ENCODE measurements at regions not wholly inside any gene's neighbourhood (a gene's known extent, or its start where the extent isn't known, plus 50 kb on each side); places are given as distances from the start of the nearest gene placed in this dataset.

DNA sequence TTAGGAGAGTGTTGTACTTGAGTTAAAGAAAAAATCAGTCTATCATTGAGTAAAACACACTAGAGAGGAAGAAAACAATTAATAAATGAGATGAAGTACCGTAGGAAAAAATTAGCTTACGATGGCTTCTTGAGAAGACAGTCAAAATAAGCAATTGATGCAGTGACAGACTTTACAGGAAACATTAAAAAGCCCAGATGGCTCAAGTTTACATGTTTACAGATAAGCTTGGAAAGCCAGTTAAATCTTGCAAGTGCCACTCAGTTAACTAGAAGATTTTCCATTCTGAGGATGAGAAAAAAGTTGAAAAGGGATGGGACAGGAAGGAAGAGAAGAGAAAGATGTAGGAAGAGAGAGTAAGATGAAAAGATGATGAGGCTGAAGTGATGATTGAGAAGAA, 288.8 kb upstream of the FERMT1 start:
- H3K9me1 ChIP-seq (ENCODE audit: control insufficient read depth, extremely low read depth, insufficient read depth, low read length), result no peaks in the 10 kb centered on the region
- H3K27me3 ChIP-seq (ENCODE audit: control insufficient read depth, extremely low read depth, insufficient read depth, low read length), result no peaks in the 10 kb centered on the region
- H3K4me2 ChIP-seq (ENCODE audit: control insufficient read depth, extremely low read depth, insufficient read depth, low read depth, low read length), result no peak overlapping the region
- no peaks in the 10 kb centered on the region for H3K36me3 ChIP-seq (ENCODE audit: control insufficient read depth in 2 of 2, extremely low read depth in 1 of 2, insufficient read depth in 2 of 2, low read length in 2 of 2)
- no peaks in the 10 kb centered on the region for H3K9me3 ChIP-seq (ENCODE audit: control insufficient read depth, low read depth, low read length)
- FAIRE-seq (no peak), DNase-seq (ENCODE audit: low read depth, low spot score) (no peak)
- no peak overlapping the region for H3K9ac ChIP-seq (ENCODE audit: control insufficient read depth, extremely low read depth, insufficient read depth, low read length)
- H4K20me1 ChIP-seq (ENCODE audit: control insufficient read depth, extremely low read depth, insufficient read depth, low read length), result no peaks in the 10 kb centered on the region
- H3K4me1 ChIP-seq (ENCODE audit: control insufficient read depth, extremely low read depth, insufficient read depth, low read length), result peaks cover 2% of the 10 kb centered on the region
- H2AFZ ChIP-seq (ENCODE audit: control insufficient read depth, low read length), result no peak overlapping the region
- dilution Hi-C loops (cut with MboI; ENCODE audit: extremely low pct_ligation_motif_present, low sequenced_read_pairs), result no loop called here
- TF ChIP-seq EZH2 (IDR thresholded peaks at IDR 0.05; ENCODE audit: low read length), result no peak
- TF ChIP-seq, protein P1, sequence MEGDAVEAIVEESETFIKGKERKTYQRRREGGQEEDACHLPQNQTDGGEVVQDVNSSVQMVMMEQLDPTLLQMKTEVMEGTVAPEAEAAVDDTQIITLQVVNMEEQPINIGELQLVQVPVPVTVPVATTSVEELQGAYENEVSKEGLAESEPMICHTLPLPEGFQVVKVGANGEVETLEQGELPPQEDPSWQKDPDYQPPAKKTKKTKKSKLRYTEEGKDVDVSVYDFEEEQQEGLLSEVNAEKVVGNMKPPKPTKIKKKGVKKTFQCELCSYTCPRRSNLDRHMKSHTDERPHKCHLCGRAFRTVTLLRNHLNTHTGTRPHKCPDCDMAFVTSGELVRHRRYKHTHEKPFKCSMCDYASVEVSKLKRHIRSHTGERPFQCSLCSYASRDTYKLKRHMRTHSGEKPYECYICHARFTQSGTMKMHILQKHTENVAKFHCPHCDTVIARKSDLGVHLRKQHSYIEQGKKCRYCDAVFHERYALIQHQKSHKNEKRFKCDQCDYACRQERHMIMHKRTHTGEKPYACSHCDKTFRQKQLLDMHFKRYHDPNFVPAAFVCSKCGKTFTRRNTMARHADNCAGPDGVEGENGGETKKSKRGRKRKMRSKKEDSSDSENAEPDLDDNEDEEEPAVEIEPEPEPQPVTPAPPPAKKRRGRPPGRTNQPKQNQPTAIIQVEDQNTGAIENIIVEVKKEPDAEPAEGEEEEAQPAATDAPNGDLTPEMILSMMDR (optimal IDR thresholded peaks at IDR 0.05 in 1 of 3, IDR thresholded peaks at IDR 0.05 in 1 of 3, conservative IDR thresholded peaks at IDR 0.05 in 1 of 3; ENCODE audit: extremely low read depth in 1 of 3, insufficient read depth in 2 of 3, low read length in 3 of 3), result no peak
- no peaks in the 10 kb centered on the region for H3K79me2 ChIP-seq (ENCODE audit: control insufficient read depth, insufficient read depth, low read length)
- H3K4me3 ChIP-seq (ENCODE audit: control insufficient read depth in 2 of 3, extremely low read depth in 1 of 3, insufficient read depth in 2 of 3, low read depth in 1 of 3, low read length in 3 of 3), result no peak overlapping the region
- no peak overlapping the region for H3K27ac ChIP-seq (ENCODE audit: control insufficient read depth, insufficient read depth, low read length)

DNA sequence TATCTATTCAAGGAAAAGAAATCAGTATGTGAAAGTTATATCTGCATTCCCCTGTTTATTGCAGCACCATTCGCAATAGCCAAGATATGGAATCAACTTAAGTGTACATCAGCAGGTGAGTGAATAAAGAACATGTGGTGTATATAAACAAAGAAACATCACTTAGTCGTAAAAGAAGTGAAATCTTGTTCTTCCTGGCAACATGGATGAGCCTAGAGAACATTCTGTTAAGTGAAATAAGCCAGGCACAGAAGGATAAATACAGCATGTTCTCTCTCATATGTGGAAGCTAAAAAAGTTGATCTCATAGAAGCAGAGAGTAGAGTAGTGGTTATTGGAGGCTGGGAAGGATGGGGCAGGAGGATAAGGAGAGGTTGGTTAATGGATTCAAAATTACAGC, 287.9 kb upstream of the FERMT1 start:
- Histone ChIP-seq H3K9me1 (ENCODE audit: control insufficient read depth, extremely low read depth, insufficient read depth, low read length) (no peaks in the 10 kb centered on the region), H3K36me3 (ENCODE audit: control insufficient read depth in 2 of 2, extremely low read depth in 1 of 2, insufficient read depth in 2 of 2, low read length in 2 of 2) (no peaks in the 10 kb centered on the region), H3K4me3 (ENCODE audit: control insufficient read depth in 2 of 3, extremely low read depth in 1 of 3, insufficient read depth in 2 of 3, low read depth in 1 of 3, low read length in 3 of 3) (no peak overlapping the region), H3K4me1 (ENCODE audit: control insufficient read depth, extremely low read depth, insufficient read depth, low read length) (peaks cover 2% of the 10 kb centered on the region), H3K4me2 (ENCODE audit: control insufficient read depth, extremely low read depth, insufficient read depth, low read depth, low read length) (no peak overlapping the region), H3K9ac (ENCODE audit: control insufficient read depth, extremely low read depth, insufficient read depth, low read length) (no peak overlapping the region), H3K27me3 (ENCODE audit: control insufficient read depth, extremely low read depth, insufficient read depth, low read length) (no peaks in the 10 kb centered on the region), H3K79me2 (ENCODE audit: control insufficient read depth, insufficient read depth, low read length) (no peaks in the 10 kb centered on the region), H3K27ac (ENCODE audit: control insufficient read depth, insufficient read depth, low read length) (no peak overlapping the region), H4K20me1 (ENCODE audit: control insufficient read depth, extremely low read depth, insufficient read depth, low read length) (no peaks in the 10 kb centered on the region), H2AFZ (ENCODE audit: control insufficient read depth, low read length) (no peak overlapping the region), H3K9me3 (ENCODE audit: control insufficient read depth, low read depth, low read length) (no peaks in the 10 kb centered on the region)
- DNase-seq (ENCODE audit: low read depth, low spot score) (no peak), FAIRE-seq (no peak)
- TF ChIP-seq EZH2 (IDR thresholded peaks at IDR 0.05; ENCODE audit: low read length), result no peak
- TF ChIP-seq, protein P1 (optimal IDR thresholded peaks at IDR 0.05 in 1 of 3, IDR thresholded peaks at IDR 0.05 in 1 of 3, conservative IDR thresholded peaks at IDR 0.05 in 1 of 3; ENCODE audit: extremely low read depth in 1 of 3, insufficient read depth in 2 of 3, low read length in 3 of 3), result no peak
- dilution Hi-C loops (cut with MboI; ENCODE audit: extremely low pct_ligation_motif_present, low sequenced_read_pairs), result no loop called here

Data from keratinocyte (primary cell).